HG03565 (cell line): ENCODE measurements at regions not wholly inside any gene's neighbourhood (a gene's known extent, or its start where the extent isn't known, plus 50 kb on each side); places are given as distances from the start of the nearest gene placed in this dataset.

Source experiments
- ATAC-seq: cut with Tn5 transposase; IDR thresholded peaks from one replicate; pipeline ENCODE4 v1.9.1; 2021; ENCODE audit warnings: mild to moderate bottlenecking, moderate library complexity; ENCODE audit not compliant: unreplicated experiment

- ATAC-seq, result no peak
Observed at GRCh38 chr6:33967966-33968724, 164.3 kb upstream of the MLN start.

GRCh38 chr6:33967265-33967767, 163.5 kb upstream of the MLN start:
- ATAC-seq, result no peak

GRCh38 chr6:33966536-33966935, 162.7 kb upstream of the MLN start:
- no peak for ATAC-seq

GRCh38 chr6:33965766-33966165, 162.0 kb upstream of the MLN start:
- ATAC-seq, result no peak

- no peak for ATAC-seq
Observed at GRCh38 chr6:33964387-33964786, 160.6 kb upstream of the MLN start.

GRCh38 chr6:33963136-33963750, 159.4 kb upstream of the MLN start:
- ATAC-seq, result no peak

- ATAC-seq, result no peak
Observed at GRCh38 chr6:33962246-33963027, 158.6 kb upstream of the MLN start.

- no peak for ATAC-seq
Observed at GRCh38 chr6:33961691-33962090, 157.9 kb upstream of the MLN start.

- no peak for ATAC-seq
Observed at GRCh38 chr6:33960345-33961313, 156.8 kb upstream of the MLN start.

GRCh38 chr6:33959661-33960344, 156.0 kb upstream of the MLN start:
- no peak for ATAC-seq

GRCh38 chr6:33959329-33959651, 155.5 kb upstream of the MLN start:
- ATAC-seq, result no peak

GRCh38 chr6:33958526-33959328, 154.9 kb upstream of the MLN start:
- ATAC-seq, result no peak

GRCh38 chr6:33957892-33958525, 154.2 kb upstream of the MLN start:
- ATAC-seq, result no peak

- no peak for ATAC-seq
Observed at GRCh38 chr6:33957131-33957891, 153.5 kb upstream of the MLN start.

GRCh38 chr6:33956206-33956605, 152.4 kb upstream of the MLN start:
- ATAC-seq, result no peak

- no peak for ATAC-seq
Observed at GRCh38 chr6:33955566-33955965, 151.8 kb upstream of the MLN start.

GRCh38 chr6:33954453-33954852, 150.7 kb upstream of the MLN start:
- no peak for ATAC-seq

GRCh38 chr6:33953171-33953570, 149.4 kb upstream of the MLN start:
- no peak for ATAC-seq
